ENCODE measurements at regions not wholly inside any gene's neighbourhood (a gene's known extent, or its start where the extent isn't known, plus 50 kb on each side); places are given as distances from the start of the nearest gene placed in this dataset.

GRCh38 chrX:119181491-119181890 is 53.9 kb upstream of the KIAA1210 start:
- Histone ChIP-seq H4K20me1 (ENCODE audit: insufficient read depth, low read length) (no peaks in the 10 kb centered on the region), H3K27ac (ENCODE audit: low read depth, low read length) (no peak overlapping the region), H3K36me3 (ENCODE audit: insufficient read depth, low read length) (no peaks in the 10 kb centered on the region), H2AFZ (ENCODE audit: low read depth, low read length) (no peak overlapping the region), H3K79me2 (ENCODE audit: insufficient read depth, low read length) (no peaks in the 10 kb centered on the region), H3K4me3 (ENCODE audit: insufficient read depth, low read depth, low read length) (no peak overlapping the region), H3K4me1 (ENCODE audit: insufficient read depth, low read length) (no peaks in the 10 kb centered on the region), H3K27me3 (ENCODE audit: insufficient read depth, low read length) (no peaks in the 10 kb centered on the region), H3K4me2 (ENCODE audit: low read length) (no peak overlapping the region), H3K9me3 (ENCODE audit: insufficient read depth, low read depth, low read length) (no peaks in the 10 kb centered on the region), H3K9ac (ENCODE audit: low read length) (no peak overlapping the region)
- Mint-ChIP-seq H3K27ac (ENCODE audit: unreplicated experiment) (no peak overlapping the region), H3K4me3 (ENCODE audit: unreplicated experiment) (no peak overlapping the region), H3K4me1 (ENCODE audit: low read depth, unreplicated experiment) (no peaks in the 10 kb centered on the region), H3K36me3 (ENCODE audit: low read depth, unreplicated experiment) (peaks cover under 1% of the 10 kb centered on the region), H3K9me3 (ENCODE audit: unreplicated experiment) (no peaks in the 10 kb centered on the region), H3K27me3 (ENCODE audit: low read depth, unreplicated experiment) (peaks cover 3% of the 10 kb centered on the region)
- no peak for TF ChIP-seq EZH2 (IDR thresholded peaks at IDR 0.05; ENCODE audit: insufficient read depth, low read length)
- TF ChIP-seq, protein P1, sequence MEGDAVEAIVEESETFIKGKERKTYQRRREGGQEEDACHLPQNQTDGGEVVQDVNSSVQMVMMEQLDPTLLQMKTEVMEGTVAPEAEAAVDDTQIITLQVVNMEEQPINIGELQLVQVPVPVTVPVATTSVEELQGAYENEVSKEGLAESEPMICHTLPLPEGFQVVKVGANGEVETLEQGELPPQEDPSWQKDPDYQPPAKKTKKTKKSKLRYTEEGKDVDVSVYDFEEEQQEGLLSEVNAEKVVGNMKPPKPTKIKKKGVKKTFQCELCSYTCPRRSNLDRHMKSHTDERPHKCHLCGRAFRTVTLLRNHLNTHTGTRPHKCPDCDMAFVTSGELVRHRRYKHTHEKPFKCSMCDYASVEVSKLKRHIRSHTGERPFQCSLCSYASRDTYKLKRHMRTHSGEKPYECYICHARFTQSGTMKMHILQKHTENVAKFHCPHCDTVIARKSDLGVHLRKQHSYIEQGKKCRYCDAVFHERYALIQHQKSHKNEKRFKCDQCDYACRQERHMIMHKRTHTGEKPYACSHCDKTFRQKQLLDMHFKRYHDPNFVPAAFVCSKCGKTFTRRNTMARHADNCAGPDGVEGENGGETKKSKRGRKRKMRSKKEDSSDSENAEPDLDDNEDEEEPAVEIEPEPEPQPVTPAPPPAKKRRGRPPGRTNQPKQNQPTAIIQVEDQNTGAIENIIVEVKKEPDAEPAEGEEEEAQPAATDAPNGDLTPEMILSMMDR (IDR thresholded peaks at IDR 0.05; ENCODE audit: insufficient read depth, low read depth, low read length), result peak; percentile 6
- DNase-seq (ENCODE audit: low read depth), result no peak
- peak; percentile 78 for FAIRE-seq

DNA sequence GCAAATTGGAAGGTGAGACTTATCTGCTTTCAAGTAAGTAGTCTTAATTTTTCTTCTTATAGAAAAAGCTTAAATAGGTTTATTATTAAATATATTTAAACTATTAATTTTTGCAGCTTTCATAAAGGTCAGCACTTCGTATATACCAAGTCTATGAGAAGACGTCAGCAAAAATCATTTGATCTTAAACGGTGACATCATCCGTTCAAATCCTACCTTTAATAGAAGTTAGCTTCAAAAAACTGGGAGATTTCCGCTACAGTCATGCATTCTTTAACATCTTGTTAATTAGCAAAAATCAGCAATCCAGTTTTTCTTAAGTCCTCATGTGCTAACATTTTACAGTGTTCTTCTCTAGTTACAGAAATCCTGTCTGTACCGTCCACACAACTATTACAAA is 49.9 kb upstream of the PGRMC1 start:
- FAIRE-seq (peak; percentile 26), DNase-seq (ENCODE audit: low read depth) (no peak)
- Mint-ChIP-seq H3K4me3 (ENCODE audit: unreplicated experiment) (no peak overlapping the region), H3K27ac (ENCODE audit: unreplicated experiment) (no peak overlapping the region), H3K36me3 (ENCODE audit: low read depth, unreplicated experiment) (no peaks in the 10 kb centered on the region), H3K9me3 (ENCODE audit: unreplicated experiment) (no peaks in the 10 kb centered on the region), H3K4me1 (ENCODE audit: low read depth, unreplicated experiment) (no peaks in the 10 kb centered on the region), H3K27me3 (ENCODE audit: low read depth, unreplicated experiment) (no peaks in the 10 kb centered on the region)
- Histone ChIP-seq H3K27ac (ENCODE audit: low read depth, low read length) (no peak overlapping the region), H3K4me1 (ENCODE audit: insufficient read depth, low read length) (no peaks in the 10 kb centered on the region), H3K4me3 (ENCODE audit: insufficient read depth, low read depth, low read length) (no peak overlapping the region), H3K4me2 (ENCODE audit: low read length) (no peak overlapping the region), H3K79me2 (ENCODE audit: insufficient read depth, low read length) (no peaks in the 10 kb centered on the region), H3K9ac (ENCODE audit: low read length) (no peak overlapping the region), H2AFZ (ENCODE audit: low read depth, low read length) (no peak overlapping the region), H3K9me3 (ENCODE audit: insufficient read depth, low read depth, low read length) (no peaks in the 10 kb centered on the region), H4K20me1 (ENCODE audit: insufficient read depth, low read length) (no peaks in the 10 kb centered on the region), H3K36me3 (ENCODE audit: insufficient read depth, low read length) (no peaks in the 10 kb centered on the region), H3K27me3 (ENCODE audit: insufficient read depth, low read length) (no peaks in the 10 kb centered on the region)
- TF ChIP-seq EZH2 (IDR thresholded peaks at IDR 0.05; ENCODE audit: insufficient read depth, low read length), result no peak
- TF ChIP-seq, protein P1 (IDR thresholded peaks at IDR 0.05; ENCODE audit: insufficient read depth, low read depth, low read length), result no peak
